K562 (cell line): ENCODE measurements at regions not wholly inside any gene's neighbourhood (a gene's known extent, or its start where the extent isn't known, plus 50 kb on each side); places are given as distances from the start of the nearest gene placed in this dataset.

Experiments
- BRF1 ChIP-seq: IDR thresholded peaks from 3 replicates; pipeline ENCODE4 v1.6.1; 2011; ENCODE audit warnings: borderline replicate concordance, mild to moderate bottlenecking; ENCODE audit not compliant: insufficient read length; ENCODE audit errors: extremely low read depth
- DDX20 ChIP-seq: fragments of 450-650 bp; IDR thresholded peaks from 2 replicates; pipeline ENCODE4 v1.6.1; 2016; ENCODE audit warnings: missing genetic modification characterization, low read depth, mild to moderate bottlenecking, missing compliant biosample characterization, moderate library complexity
- GATA2 ChIP-seq: sonication (generic); formaldehyde crosslinking; IDR thresholded peaks from 2 replicates; pipeline ENCODE4 v1.4.0; 2020; ENCODE audit warnings: mild to moderate bottlenecking, missing genetic modification reagents
- NFE2L1 ChIP-seq: fragments of 450-650 bp; IDR thresholded peaks from 2 replicates; pipeline ENCODE4 v1.6.1; 2016; ENCODE audit warnings: missing genetic modification characterization, low read depth, mild to moderate bottlenecking, missing compliant biosample characterization, moderate library complexity, borderline replicate concordance
- OTX1 ChIP-seq: fragments of 450-650 bp; formaldehyde crosslinking; IDR thresholded peaks from 2 replicates; pipeline ENCODE4 v1.4.0; 2022; ENCODE audit warnings: mild to moderate bottlenecking
- PHB2 ChIP-seq: fragments of 450-650 bp; IDR thresholded peaks from 2 replicates; pipeline ENCODE4 v1.6.1; 2017; ENCODE audit warnings: low read depth
- PHF21A ChIP-seq: fragments of 450-650 bp; IDR thresholded peaks from 2 replicates; pipeline ENCODE4 v1.6.1; 2017; ENCODE audit warnings: low read depth, borderline replicate concordance
- SRSF7 ChIP-seq: fragments of 200-400 bp; formaldehyde crosslinking; optimal IDR thresholded peaks from 2 replicates; pipeline ENCODE3; 2017; ENCODE audit warnings: mild to moderate bottlenecking, low read depth, low read length
- ZMIZ1 ChIP-seq, 2 experiments: fragments of 150-350 bp in 1 of 2; IDR thresholded peaks; 2 replicates each; pipeline ENCODE4 v1.6.1; 2012 to 2016; ENCODE audit warnings: low read depth in 2 of 2, low read length in 2 of 2, mild to moderate bottlenecking in 1 of 2, moderate library complexity in 1 of 2
- ZNF41 ChIP-seq: fragments of 250-450 bp; sonication (Bioruptor Pico); conservative IDR thresholded peaks from 2 replicates; pipeline ENCODE4 v1.4.0; 2020; ENCODE audit warnings: mild to moderate bottlenecking
- ZNF444 ChIP-seq: fragments of 250-450 bp; sonication (Bioruptor Pico); IDR thresholded peaks from 2 replicates; pipeline ENCODE4 v1.4.0; 2020; ENCODE audit warnings: mild to moderate bottlenecking, moderate library complexity
- ZNF696 ChIP-seq: fragments of 250-450 bp; sonication (Bioruptor Pico); conservative IDR thresholded peaks from 2 replicates; pipeline ENCODE4 v1.4.0; 2020; ENCODE audit warnings: mild to moderate bottlenecking, moderate library complexity
- TF ChIP-seq, protein P1 (sequence below): fragments of 450-650 bp; IDR thresholded peaks from 2 replicates; pipeline ENCODE4 v1.6.1; 2016; ENCODE audit warnings: mild to moderate bottlenecking, moderate library complexity

GRCh38 chr1:112803906-112804762 is 89.0 kb upstream of the PPM1J start (continued):
- TF ChIP-seq, protein P1, sequence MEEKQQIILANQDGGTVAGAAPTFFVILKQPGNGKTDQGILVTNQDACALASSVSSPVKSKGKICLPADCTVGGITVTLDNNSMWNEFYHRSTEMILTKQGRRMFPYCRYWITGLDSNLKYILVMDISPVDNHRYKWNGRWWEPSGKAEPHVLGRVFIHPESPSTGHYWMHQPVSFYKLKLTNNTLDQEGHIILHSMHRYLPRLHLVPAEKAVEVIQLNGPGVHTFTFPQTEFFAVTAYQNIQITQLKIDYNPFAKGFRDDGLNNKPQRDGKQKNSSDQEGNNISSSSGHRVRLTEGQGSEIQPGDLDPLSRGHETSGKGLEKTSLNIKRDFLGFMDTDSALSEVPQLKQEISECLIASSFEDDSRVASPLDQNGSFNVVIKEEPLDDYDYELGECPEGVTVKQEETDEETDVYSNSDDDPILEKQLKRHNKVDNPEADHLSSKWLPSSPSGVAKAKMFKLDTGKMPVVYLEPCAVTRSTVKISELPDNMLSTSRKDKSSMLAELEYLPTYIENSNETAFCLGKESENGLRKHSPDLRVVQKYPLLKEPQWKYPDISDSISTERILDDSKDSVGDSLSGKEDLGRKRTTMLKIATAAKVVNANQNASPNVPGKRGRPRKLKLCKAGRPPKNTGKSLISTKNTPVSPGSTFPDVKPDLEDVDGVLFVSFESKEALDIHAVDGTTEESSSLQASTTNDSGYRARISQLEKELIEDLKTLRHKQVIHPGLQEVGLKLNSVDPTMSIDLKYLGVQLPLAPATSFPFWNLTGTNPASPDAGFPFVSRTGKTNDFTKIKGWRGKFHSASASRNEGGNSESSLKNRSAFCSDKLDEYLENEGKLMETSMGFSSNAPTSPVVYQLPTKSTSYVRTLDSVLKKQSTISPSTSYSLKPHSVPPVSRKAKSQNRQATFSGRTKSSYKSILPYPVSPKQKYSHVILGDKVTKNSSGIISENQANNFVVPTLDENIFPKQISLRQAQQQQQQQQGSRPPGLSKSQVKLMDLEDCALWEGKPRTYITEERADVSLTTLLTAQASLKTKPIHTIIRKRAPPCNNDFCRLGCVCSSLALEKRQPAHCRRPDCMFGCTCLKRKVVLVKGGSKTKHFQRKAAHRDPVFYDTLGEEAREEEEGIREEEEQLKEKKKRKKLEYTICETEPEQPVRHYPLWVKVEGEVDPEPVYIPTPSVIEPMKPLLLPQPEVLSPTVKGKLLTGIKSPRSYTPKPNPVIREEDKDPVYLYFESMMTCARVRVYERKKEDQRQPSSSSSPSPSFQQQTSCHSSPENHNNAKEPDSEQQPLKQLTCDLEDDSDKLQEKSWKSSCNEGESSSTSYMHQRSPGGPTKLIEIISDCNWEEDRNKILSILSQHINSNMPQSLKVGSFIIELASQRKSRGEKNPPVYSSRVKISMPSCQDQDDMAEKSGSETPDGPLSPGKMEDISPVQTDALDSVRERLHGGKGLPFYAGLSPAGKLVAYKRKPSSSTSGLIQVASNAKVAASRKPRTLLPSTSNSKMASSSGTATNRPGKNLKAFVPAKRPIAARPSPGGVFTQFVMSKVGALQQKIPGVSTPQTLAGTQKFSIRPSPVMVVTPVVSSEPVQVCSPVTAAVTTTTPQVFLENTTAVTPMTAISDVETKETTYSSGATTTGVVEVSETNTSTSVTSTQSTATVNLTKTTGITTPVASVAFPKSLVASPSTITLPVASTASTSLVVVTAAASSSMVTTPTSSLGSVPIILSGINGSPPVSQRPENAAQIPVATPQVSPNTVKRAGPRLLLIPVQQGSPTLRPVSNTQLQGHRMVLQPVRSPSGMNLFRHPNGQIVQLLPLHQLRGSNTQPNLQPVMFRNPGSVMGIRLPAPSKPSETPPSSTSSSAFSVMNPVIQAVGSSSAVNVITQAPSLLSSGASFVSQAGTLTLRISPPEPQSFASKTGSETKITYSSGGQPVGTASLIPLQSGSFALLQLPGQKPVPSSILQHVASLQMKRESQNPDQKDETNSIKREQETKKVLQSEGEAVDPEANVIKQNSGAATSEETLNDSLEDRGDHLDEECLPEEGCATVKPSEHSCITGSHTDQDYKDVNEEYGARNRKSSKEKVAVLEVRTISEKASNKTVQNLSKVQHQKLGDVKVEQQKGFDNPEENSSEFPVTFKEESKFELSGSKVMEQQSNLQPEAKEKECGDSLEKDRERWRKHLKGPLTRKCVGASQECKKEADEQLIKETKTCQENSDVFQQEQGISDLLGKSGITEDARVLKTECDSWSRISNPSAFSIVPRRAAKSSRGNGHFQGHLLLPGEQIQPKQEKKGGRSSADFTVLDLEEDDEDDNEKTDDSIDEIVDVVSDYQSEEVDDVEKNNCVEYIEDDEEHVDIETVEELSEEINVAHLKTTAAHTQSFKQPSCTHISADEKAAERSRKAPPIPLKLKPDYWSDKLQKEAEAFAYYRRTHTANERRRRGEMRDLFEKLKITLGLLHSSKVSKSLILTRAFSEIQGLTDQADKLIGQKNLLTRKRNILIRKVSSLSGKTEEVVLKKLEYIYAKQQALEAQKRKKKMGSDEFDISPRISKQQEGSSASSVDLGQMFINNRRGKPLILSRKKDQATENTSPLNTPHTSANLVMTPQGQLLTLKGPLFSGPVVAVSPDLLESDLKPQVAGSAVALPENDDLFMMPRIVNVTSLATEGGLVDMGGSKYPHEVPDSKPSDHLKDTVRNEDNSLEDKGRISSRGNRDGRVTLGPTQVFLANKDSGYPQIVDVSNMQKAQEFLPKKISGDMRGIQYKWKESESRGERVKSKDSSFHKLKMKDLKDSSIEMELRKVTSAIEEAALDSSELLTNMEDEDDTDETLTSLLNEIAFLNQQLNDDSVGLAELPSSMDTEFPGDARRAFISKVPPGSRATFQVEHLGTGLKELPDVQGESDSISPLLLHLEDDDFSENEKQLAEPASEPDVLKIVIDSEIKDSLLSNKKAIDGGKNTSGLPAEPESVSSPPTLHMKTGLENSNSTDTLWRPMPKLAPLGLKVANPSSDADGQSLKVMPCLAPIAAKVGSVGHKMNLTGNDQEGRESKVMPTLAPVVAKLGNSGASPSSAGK = no peak
- TF ChIP-seq ZNF696 (CRISPR knock-in tag) (no peak), BRF1 (no peak), PHF21A (peak; percentile 15; the same call in 1 of the 2 replicates), OTX1 (CRISPR knock-in tag) (no peak), PHB2 (no peak), DDX20 (tag) (no peak), SRSF7 (no peak), NFE2L1 (tag) (no peak), GATA2 (peak; percentile 24; the same call in 1 of the 2 replicates), ZNF444 (CRISPR knock-in tag) (no peak), ZNF41 (CRISPR knock-in tag) (no peak), ZMIZ1 (IDR thresholded peaks at IDR 0.05; ENCODE audit: low read depth in 2 of 2, low read length in 2 of 2) (no peak)
